Lower leg skin (tissue), 3 donors: ENCODE measurements at regions not wholly inside any gene's neighbourhood (a gene's known extent, or its start where the extent isn't known, plus 50 kb on each side); places are given as distances from the start of the nearest gene placed in this dataset.

Experiments
- POLR2A ChIP-seq, 2 donors: fragments of 450-650 bp; IDR thresholded peaks; one replicate each; pipeline ENCODE4 v1.6.1; 2016 to 2017; ENCODE audit warnings: antibody characterized with exemption in 2 of 2, mild to moderate bottlenecking in 1 of 2, moderate library complexity in 1 of 2
- TF ChIP-seq, protein P1 (sequence below), 3 donors: fragments of 450-650 bp; IDR thresholded peaks; one replicate each; pipeline ENCODE4 v1.5.1; 2016; ENCODE audit warnings: antibody characterized with exemption in 3 of 3, mild to moderate bottlenecking in 3 of 3, moderate library complexity in 2 of 3

DNA sequence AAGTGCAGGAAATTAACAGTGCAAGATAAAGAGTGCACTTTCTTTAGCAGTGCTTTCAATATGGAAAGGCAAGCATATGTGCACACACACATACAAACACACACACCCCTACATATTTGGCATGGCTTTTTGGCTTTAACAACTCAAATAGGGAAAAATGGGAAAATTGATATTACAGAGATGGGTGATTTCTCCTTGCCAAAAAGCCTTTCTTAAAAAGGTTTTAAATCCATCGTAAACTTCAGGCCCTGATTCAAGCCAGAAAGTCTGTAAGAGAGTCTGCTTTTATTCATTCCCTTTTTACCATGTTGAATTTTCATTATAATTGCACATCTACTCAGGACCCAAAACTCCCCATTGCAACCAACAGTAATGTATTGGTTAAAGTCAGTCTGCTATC, 612.0 kb upstream of the ACTRT1 start:
- no peak for TF ChIP-seq POLR2A (IDR thresholded peaks at IDR 0.05)
- TF ChIP-seq, protein P1, sequence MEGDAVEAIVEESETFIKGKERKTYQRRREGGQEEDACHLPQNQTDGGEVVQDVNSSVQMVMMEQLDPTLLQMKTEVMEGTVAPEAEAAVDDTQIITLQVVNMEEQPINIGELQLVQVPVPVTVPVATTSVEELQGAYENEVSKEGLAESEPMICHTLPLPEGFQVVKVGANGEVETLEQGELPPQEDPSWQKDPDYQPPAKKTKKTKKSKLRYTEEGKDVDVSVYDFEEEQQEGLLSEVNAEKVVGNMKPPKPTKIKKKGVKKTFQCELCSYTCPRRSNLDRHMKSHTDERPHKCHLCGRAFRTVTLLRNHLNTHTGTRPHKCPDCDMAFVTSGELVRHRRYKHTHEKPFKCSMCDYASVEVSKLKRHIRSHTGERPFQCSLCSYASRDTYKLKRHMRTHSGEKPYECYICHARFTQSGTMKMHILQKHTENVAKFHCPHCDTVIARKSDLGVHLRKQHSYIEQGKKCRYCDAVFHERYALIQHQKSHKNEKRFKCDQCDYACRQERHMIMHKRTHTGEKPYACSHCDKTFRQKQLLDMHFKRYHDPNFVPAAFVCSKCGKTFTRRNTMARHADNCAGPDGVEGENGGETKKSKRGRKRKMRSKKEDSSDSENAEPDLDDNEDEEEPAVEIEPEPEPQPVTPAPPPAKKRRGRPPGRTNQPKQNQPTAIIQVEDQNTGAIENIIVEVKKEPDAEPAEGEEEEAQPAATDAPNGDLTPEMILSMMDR (IDR thresholded peaks at IDR 0.05) = no peak
